Thyroid gland (tissue), 4 donors: ENCODE measurements at regions not wholly inside any gene's neighbourhood (a gene's known extent, or its start where the extent isn't known, plus 50 kb on each side); places are given as distances from the start of the nearest gene placed in this dataset.

Experiments
- CTCF ChIP-seq, 6 experiments: fragments of 200-600 bp in 3 of 6; fragments of 450-650 bp in 3 of 6; sonication (generic) in 3 of 6; IDR thresholded peaks; one replicate each; pipeline ENCODE4 v1.5.1; 2016 to 2019; ENCODE audit warnings: antibody characterized with exemption in 6 of 6, mild to moderate bottlenecking in 2 of 6, inconsistent platforms in 1 of 6, moderate library complexity in 1 of 6
- POLR2A ChIP-seq, 2 donors: fragments of 450-650 bp; IDR thresholded peaks; one replicate each; pipeline ENCODE4 v1.6.1; 2017; ENCODE audit warnings: antibody characterized with exemption in 2 of 2, mild to moderate bottlenecking in 2 of 2, moderate library complexity in 1 of 2

GRCh38 chr9:20208961-20209371 is 413.3 kb downstream of the MLLT3 start:
- TF ChIP-seq CTCF (IDR thresholded peaks at IDR 0.05) (no peak), POLR2A (IDR thresholded peaks at IDR 0.05) (no peak)
